GM23338 (cell line): ENCODE measurements at regions not wholly inside any gene's neighbourhood (a gene's known extent, or its start where the extent isn't known, plus 50 kb on each side); places are given as distances from the start of the nearest gene placed in this dataset.
A peak's percentile ranks its signal among the peaks of the same experiment; 100 is the strongest.

ENCODE experiments used
- ATAC-seq: fragments of 200-7000 bp; cut with Tn5 transposase; 3 replicates; pipeline ENCODE4 v1.9.1; 2020
- DNase-seq: peaks from one replicate; pipeline ENCODE4 v3.0.0-alpha.2; 2015; ENCODE audit warnings: low spot score
- H2AFZ ChIP-seq: fragments of 200-600 bp; sonication (generic); 2 replicates; pipeline ENCODE4 v1.8.0; 2016; ENCODE audit warnings: antibody characterized with exemption, mild to moderate bottlenecking, moderate library complexity
- H3F3A ChIP-seq: fragments of 200-600 bp; sonication (generic); replicated peaks from 2 replicates; pipeline ENCODE4 v1.8.0; 2017; ENCODE audit warnings: antibody characterized with exemption, mixed run types, low read depth
- H3K27ac ChIP-seq: fragments of 200-600 bp; sonication (generic); 2 replicates; pipeline ENCODE4 v1.6.1; 2016; ENCODE audit warnings: low read depth
- H3K27me3 ChIP-seq: fragments of 200-600 bp; sonication (generic); 2 replicates; pipeline ENCODE4 v1.8.0; 2016; ENCODE audit warnings: mild to moderate bottlenecking, mixed run types, moderate library complexity; ENCODE audit not compliant: insufficient read depth
- H3K36me3 ChIP-seq: fragments of 200-600 bp; sonication (generic); 2 replicates; pipeline ENCODE4 v1.8.0; 2016; ENCODE audit warnings: mild to moderate bottlenecking; ENCODE audit not compliant: insufficient read depth
- H3K4me1 ChIP-seq: fragments of 200-600 bp; sonication (generic); 2 replicates; pipeline ENCODE4 v1.8.0; 2016; ENCODE audit warnings: mild to moderate bottlenecking, moderate library complexity; ENCODE audit not compliant: insufficient read depth
- H3K4me2 ChIP-seq: fragments of 200-600 bp; sonication (generic); 2 replicates; pipeline ENCODE4 v1.7.1; 2017; ENCODE audit warnings: mixed run types
- H3K4me3 ChIP-seq: fragments of 200-600 bp; sonication (generic); 2 replicates; pipeline ENCODE4 v1.6.1; 2016; ENCODE audit warnings: mixed run types
- H3K79me2 ChIP-seq: fragments of 200-600 bp; sonication (generic); replicated peaks from 2 replicates; pipeline ENCODE4 v1.8.0; 2017; ENCODE audit warnings: mild to moderate bottlenecking; ENCODE audit not compliant: insufficient read depth
- H3K9me2 ChIP-seq: fragments of 200-600 bp; sonication (generic); 2 replicates; pipeline ENCODE4 v1.8.0; 2017; ENCODE audit not compliant: insufficient read depth
- H4K20me1 ChIP-seq: fragments of 200-600 bp; sonication (generic); replicated peaks from 2 replicates; pipeline ENCODE4 v1.8.0; 2017; ENCODE audit warnings: mild to moderate bottlenecking; ENCODE audit not compliant: insufficient read depth
- H3K27ac Mint-ChIP-seq: 2 replicates; pipeline ENCODE4 v1.8.0; 2020; ENCODE audit warnings: inconsistent platforms, mild to moderate bottlenecking, moderate library complexity, mixed read lengths
- H3K27me3 Mint-ChIP-seq: 3 replicates; pipeline ENCODE4 v1.8.0; 2022; ENCODE audit warnings: low read depth, mild to moderate bottlenecking, moderate library complexity, mixed read lengths, inconsistent platforms; ENCODE audit not compliant: insufficient read depth, poor library complexity
- H3K36me3 Mint-ChIP-seq: 3 replicates; pipeline ENCODE4 v1.8.0; 2021; ENCODE audit warnings: low read depth, mild to moderate bottlenecking, inconsistent platforms, moderate library complexity, mixed read lengths
- H3K4me1 Mint-ChIP-seq: 3 replicates; pipeline ENCODE4 v1.8.0; 2020; ENCODE audit warnings: mild to moderate bottlenecking, inconsistent platforms, mixed read lengths
- H3K4me3 Mint-ChIP-seq: 3 replicates; pipeline ENCODE4 v1.8.0; 2021; ENCODE audit warnings: moderate library complexity, mild to moderate bottlenecking, inconsistent platforms, mixed read lengths
- H3K9me3 Mint-ChIP-seq: 3 replicates; pipeline ENCODE4 v1.8.0; 2020; ENCODE audit warnings: moderate library complexity, mild to moderate bottlenecking, inconsistent platforms, mixed read lengths
- CREB1 ChIP-seq: fragments of 250-450 bp; sonication (Bioruptor Pico); IDR thresholded peaks from 2 replicates; pipeline ENCODE4 v1.5.0; 2020; ENCODE audit warnings: low read depth, mild to moderate bottlenecking, moderate library complexity
- EZH2 ChIP-seq: fragments of 200-600 bp; sonication (generic); IDR thresholded peaks from one replicate; pipeline ENCODE4 v1.8.0; 2017; ENCODE audit warnings: antibody characterized with exemption, mild to moderate bottlenecking, low read depth; ENCODE audit not compliant: unreplicated experiment
- EZH2phosphoT487 ChIP-seq: fragments of 200-600 bp; sonication (generic); IDR thresholded peaks from one replicate; pipeline ENCODE4 v1.8.1; 2018; ENCODE audit warnings: antibody characterized with exemption; ENCODE audit not compliant: unreplicated experiment
- JUNB ChIP-seq: IDR thresholded peaks from one replicate; pipeline ENCODE4 v1.6.1; 2016; ENCODE audit warnings: antibody characterized with exemption; ENCODE audit not compliant: unreplicated experiment
- NANOG ChIP-seq: IDR thresholded peaks from 2 replicates; pipeline ENCODE4 v1.6.1; 2016; ENCODE audit warnings: antibody characterized with exemption, borderline replicate concordance
- POLR2AphosphoS5 ChIP-seq: IDR thresholded peaks from 2 replicates; pipeline ENCODE4 v1.6.1; 2016; ENCODE audit warnings: antibody characterized with exemption, low read depth
- REST ChIP-seq: IDR thresholded peaks from one replicate; pipeline ENCODE4 v1.6.1; 2018; ENCODE audit warnings: antibody characterized with exemption; ENCODE audit not compliant: unreplicated experiment
- STAT1 ChIP-seq: IDR thresholded peaks from one replicate; pipeline ENCODE4 v1.6.1; 2016; ENCODE audit warnings: antibody characterized with exemption; ENCODE audit not compliant: unreplicated experiment
- ZNF114 ChIP-seq: fragments of 250-450 bp; sonication (Bioruptor Pico); IDR thresholded peaks from 2 replicates; pipeline ENCODE4 v1.5.0; 2020; ENCODE audit warnings: mild to moderate bottlenecking, moderate library complexity
- ZNF331 ChIP-seq: fragments of 250-450 bp; sonication (Bioruptor Pico); IDR thresholded peaks from 2 replicates; pipeline ENCODE4 v1.5.0; 2020; ENCODE audit warnings: low read depth, mild to moderate bottlenecking, moderate library complexity
- TF ChIP-seq, protein P1 (sequence below), 2 experiments: fragments of 200-600 bp in 1 of 2; sonication (generic) in 1 of 2; conservative IDR thresholded peaks; 2 replicates each; pipeline versions ENCODE4 v1.5.1 to v1.6.1; 2016 to 2017; ENCODE audit warnings: antibody characterized with exemption in 2 of 2, low read depth in 2 of 2, mild to moderate bottlenecking in 2 of 2, moderate library complexity in 1 of 2
- TF ChIP-seq, protein P2 (sequence below): IDR thresholded peaks from 2 replicates; pipeline ENCODE4 v1.6.1; 2016; ENCODE audit warnings: antibody characterized with exemption

- TF ChIP-seq NANOG: no peak
- TF ChIP-seq REST: no peak
Measured at GRCh38 chr15:96418146-96418545, 87.6 kb downstream of the NR2F2 start (continued).

GRCh38 chr15:96421178-96421601 lies 90.7 kb downstream of the NR2F2 start:
- Histone ChIP-seq H3K9me2 (no peaks in the 10 kb centered on the region), H3K27me3 (peaks cover 66% of the 10 kb centered on the region), H3K4me1 (peaks cover 45% of the 10 kb centered on the region), H4K20me1 (0 out of 2 replicates have a peak, but pooled peaks cover 4% of the 10 kb centered on the region), H3K79me2 (no peaks in the 10 kb centered on the region), H3K27ac (no peak overlapping the region), H3K4me3 (peak overlapping the region; percentile 19; the same call in 1 of the 2 replicates), H3K4me2 (peak overlapping the region; percentile 53), H3F3A (no peaks in the 10 kb centered on the region), H3K36me3 (no peaks in the 10 kb centered on the region), H2AFZ (no peak overlapping the region)
- DNase-seq (peak; percentile 68), ATAC-seq (peak; percentile 65)
- no peaks in the 10 kb centered on the region for H3K36me3 Mint-ChIP-seq
- peak overlapping the region; percentile 61 for H3K4me3 Mint-ChIP-seq
- peaks cover 55% of the 10 kb centered on the region for H3K27me3 Mint-ChIP-seq
- no peak overlapping the region for H3K27ac Mint-ChIP-seq
- H3K9me3 Mint-ChIP-seq: no peaks in the 10 kb centered on the region; the same call in 2 of the 3 replicates
- H3K4me1 Mint-ChIP-seq: peaks cover 32% of the 10 kb centered on the region
- TF ChIP-seq CREB1 (no peak), REST (no peak), POLR2AphosphoS5 (no peak), STAT1 (no peak), EZH2 (no peak), ZNF114 (CRISPR knock-in tag) (no peak), JUNB (no peak), ZNF331 (CRISPR knock-in tag) (no peak), EZH2phosphoT487 (no peak)
- TF ChIP-seq, protein P1, sequence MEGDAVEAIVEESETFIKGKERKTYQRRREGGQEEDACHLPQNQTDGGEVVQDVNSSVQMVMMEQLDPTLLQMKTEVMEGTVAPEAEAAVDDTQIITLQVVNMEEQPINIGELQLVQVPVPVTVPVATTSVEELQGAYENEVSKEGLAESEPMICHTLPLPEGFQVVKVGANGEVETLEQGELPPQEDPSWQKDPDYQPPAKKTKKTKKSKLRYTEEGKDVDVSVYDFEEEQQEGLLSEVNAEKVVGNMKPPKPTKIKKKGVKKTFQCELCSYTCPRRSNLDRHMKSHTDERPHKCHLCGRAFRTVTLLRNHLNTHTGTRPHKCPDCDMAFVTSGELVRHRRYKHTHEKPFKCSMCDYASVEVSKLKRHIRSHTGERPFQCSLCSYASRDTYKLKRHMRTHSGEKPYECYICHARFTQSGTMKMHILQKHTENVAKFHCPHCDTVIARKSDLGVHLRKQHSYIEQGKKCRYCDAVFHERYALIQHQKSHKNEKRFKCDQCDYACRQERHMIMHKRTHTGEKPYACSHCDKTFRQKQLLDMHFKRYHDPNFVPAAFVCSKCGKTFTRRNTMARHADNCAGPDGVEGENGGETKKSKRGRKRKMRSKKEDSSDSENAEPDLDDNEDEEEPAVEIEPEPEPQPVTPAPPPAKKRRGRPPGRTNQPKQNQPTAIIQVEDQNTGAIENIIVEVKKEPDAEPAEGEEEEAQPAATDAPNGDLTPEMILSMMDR (conservative IDR thresholded peaks at IDR 0.05; ENCODE audit: low read depth in 2 of 2): no peak
- TF ChIP-seq, protein P2, sequence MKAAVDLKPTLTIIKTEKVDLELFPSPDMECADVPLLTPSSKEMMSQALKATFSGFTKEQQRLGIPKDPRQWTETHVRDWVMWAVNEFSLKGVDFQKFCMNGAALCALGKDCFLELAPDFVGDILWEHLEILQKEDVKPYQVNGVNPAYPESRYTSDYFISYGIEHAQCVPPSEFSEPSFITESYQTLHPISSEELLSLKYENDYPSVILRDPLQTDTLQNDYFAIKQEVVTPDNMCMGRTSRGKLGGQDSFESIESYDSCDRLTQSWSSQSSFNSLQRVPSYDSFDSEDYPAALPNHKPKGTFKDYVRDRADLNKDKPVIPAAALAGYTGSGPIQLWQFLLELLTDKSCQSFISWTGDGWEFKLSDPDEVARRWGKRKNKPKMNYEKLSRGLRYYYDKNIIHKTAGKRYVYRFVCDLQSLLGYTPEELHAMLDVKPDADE: no peak
